Uterus (tissue), 3 donors: ENCODE measurements at regions not wholly inside any gene's neighbourhood (a gene's known extent, or its start where the extent isn't known, plus 50 kb on each side); places are given as distances from the start of the nearest gene placed in this dataset.

Experiments used
- DNase-seq, 2 donors: peaks; one replicate each; pipeline ENCODE4 v3.0.0-alpha.2; 2019 to 2020
- H3K27ac ChIP-seq, 2 donors: fragments of 200-600 bp; sonication (generic); 1 replicate in 1 of 2; 2 replicates in 1 of 2; pipeline ENCODE4 v1.5.1; 2016 to 2018
- H3K27me3 ChIP-seq, 2 donors: fragments of 200-600 bp; sonication (generic); one replicate each; pipeline ENCODE4 v1.5.1; 2018 to 2019; ENCODE audit warnings: control low read depth in 1 of 2
- H3K36me3 ChIP-seq, 2 donors: fragments of 200-600 bp; sonication (generic); one replicate each; pipeline ENCODE4 v1.5.1; 2019; ENCODE audit warnings: control low read depth in 1 of 2
- H3K4me1 ChIP-seq, 2 donors: fragments of 200-600 bp; sonication (generic); one replicate each; pipeline ENCODE4 v1.5.1; 2018 to 2019; ENCODE audit warnings: control low read depth in 1 of 2
- H3K4me3 ChIP-seq, 2 donors: fragments of 200-600 bp; sonication (generic); 1 replicate in 1 of 2; 2 replicates in 1 of 2; pipeline ENCODE4 v1.5.1; 2018 to 2019; ENCODE audit warnings: mild to moderate bottlenecking in 1 of 2
- H3K9me3 ChIP-seq, 2 donors: fragments of 200-600 bp; sonication (generic); one replicate each; pipeline ENCODE4 v1.5.1; 2019; ENCODE audit warnings: control low read depth in 1 of 2
- POLR2A ChIP-seq, 2 donors: fragments of 450-650 bp; IDR thresholded peaks; one replicate each; pipeline ENCODE4 v1.6.1; 2016; ENCODE audit warnings: antibody characterized with exemption in 2 of 2, mild to moderate bottlenecking in 1 of 2, moderate library complexity in 1 of 2
- intact Hi-C: fragments of 100-400 bp; cut with DNase I; formaldehyde crosslinking; loops from one replicate; pipeline ENCODE4 v1.15.1; 2023; ENCODE audit warnings: low total_unique reads
- TF ChIP-seq, protein P1 (sequence below), 4 experiments: fragments of 200-600 bp in 2 of 4; fragments of 450-650 bp in 2 of 4; sonication (generic) in 2 of 4; IDR thresholded peaks; one replicate each; pipeline ENCODE4 v1.5.1; 2016 to 2019; ENCODE audit warnings: antibody characterized with exemption in 4 of 4, mild to moderate bottlenecking in 2 of 4, moderate library complexity in 1 of 4
- donor health status: DM: yes; HTN: yes; CAD: no.

DNA sequence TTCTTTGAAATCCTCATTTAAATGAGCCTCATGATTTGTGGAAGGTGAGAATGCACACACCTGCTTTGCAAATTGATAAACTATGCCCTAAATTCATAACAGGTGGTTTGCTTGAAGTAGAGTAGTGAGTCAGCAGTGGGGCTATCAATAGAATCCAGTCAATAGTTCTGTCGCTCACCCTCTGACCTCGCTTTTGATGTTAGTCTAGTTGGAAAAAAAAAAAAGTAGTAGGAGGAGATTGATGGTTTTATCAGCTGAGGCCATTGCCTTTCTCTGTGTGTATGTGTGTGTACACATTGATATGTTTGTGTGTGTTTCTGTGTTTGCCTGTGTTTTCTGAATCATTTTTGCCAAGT is 267.3 kb downstream of the SNAPC1 start:
- H3K4me3 ChIP-seq, result no peak overlapping the region
- no peaks in the 10 kb centered on the region for H3K36me3 ChIP-seq
- no peak overlapping the region for H3K27ac ChIP-seq
- H3K4me1 ChIP-seq, result no peaks in the 10 kb centered on the region
- no peak for DNase-seq
- intact Hi-C loops, result no loop called here
- H3K9me3 ChIP-seq, result no peaks in the 10 kb centered on the region
- no peak for TF ChIP-seq POLR2A (IDR thresholded peaks at IDR 0.05)
- TF ChIP-seq, protein P1, sequence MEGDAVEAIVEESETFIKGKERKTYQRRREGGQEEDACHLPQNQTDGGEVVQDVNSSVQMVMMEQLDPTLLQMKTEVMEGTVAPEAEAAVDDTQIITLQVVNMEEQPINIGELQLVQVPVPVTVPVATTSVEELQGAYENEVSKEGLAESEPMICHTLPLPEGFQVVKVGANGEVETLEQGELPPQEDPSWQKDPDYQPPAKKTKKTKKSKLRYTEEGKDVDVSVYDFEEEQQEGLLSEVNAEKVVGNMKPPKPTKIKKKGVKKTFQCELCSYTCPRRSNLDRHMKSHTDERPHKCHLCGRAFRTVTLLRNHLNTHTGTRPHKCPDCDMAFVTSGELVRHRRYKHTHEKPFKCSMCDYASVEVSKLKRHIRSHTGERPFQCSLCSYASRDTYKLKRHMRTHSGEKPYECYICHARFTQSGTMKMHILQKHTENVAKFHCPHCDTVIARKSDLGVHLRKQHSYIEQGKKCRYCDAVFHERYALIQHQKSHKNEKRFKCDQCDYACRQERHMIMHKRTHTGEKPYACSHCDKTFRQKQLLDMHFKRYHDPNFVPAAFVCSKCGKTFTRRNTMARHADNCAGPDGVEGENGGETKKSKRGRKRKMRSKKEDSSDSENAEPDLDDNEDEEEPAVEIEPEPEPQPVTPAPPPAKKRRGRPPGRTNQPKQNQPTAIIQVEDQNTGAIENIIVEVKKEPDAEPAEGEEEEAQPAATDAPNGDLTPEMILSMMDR (IDR thresholded peaks at IDR 0.05), result no peak
- H3K27me3 ChIP-seq, result no peaks in the 10 kb centered on the region

DNA sequence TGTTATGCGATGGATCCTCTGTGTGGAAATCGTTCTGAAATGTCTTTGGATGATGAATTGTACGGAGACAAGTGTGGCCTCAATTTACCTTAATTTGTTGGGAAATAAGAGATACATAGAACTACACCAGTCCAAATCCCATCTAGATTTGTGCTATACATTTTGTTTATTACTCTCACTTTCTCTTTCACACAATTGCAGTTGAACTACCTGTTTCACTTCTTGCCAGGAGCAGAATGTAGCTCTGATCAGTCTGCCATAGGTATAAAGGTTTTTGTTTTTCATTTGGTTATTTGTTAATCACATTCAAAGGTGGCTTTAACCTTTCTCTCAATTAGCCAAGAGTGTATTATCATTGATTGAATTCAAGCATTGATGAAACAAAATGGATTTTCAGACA is 268.2 kb downstream of the SNAPC1 start:
- Histone ChIP-seq H3K4me3 (no peak overlapping the region), H3K36me3 (no peaks in the 10 kb centered on the region), H3K9me3 (no peaks in the 10 kb centered on the region), H3K27ac (no peak overlapping the region), H3K4me1 (no peaks in the 10 kb centered on the region), H3K27me3 (no peaks in the 10 kb centered on the region)
- DNase-seq, result no peak
- intact Hi-C loops, result no loop called here
- TF ChIP-seq, protein P1 (IDR thresholded peaks at IDR 0.05), result no peak
- TF ChIP-seq POLR2A (IDR thresholded peaks at IDR 0.05), result no peak

DNA sequence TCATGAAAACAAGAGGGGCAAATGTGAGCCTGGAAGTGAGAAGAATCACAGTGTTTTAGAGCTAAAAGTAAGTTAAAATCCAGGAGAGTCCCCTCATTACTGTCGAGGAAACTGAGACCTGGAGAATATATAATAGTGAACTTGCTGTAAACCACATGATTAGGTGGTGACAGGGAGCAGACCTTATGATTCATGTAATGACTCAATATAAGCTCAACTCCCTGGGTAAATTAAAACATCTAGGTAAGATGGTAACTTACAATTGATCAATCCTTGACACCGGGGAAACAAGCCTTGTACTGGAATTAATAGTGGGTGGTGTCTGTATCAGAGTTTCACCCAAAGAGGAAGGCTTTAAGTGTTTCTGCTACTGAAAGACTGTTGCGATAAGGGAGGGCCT is 269.3 kb downstream of the SNAPC1 start:
- H3K4me3 ChIP-seq, result no peak overlapping the region
- no peak overlapping the region for H3K27ac ChIP-seq
- H3K27me3 ChIP-seq, result no peaks in the 10 kb centered on the region
- no peaks in the 10 kb centered on the region for H3K4me1 ChIP-seq
- no peak for TF ChIP-seq POLR2A (IDR thresholded peaks at IDR 0.05)
- TF ChIP-seq, protein P1 (IDR thresholded peaks at IDR 0.05), result no peak
- H3K9me3 ChIP-seq, result no peaks in the 10 kb centered on the region
- intact Hi-C loops, result no loop called here
- no peaks in the 10 kb centered on the region for H3K36me3 ChIP-seq
- DNase-seq, result no peak

DNA sequence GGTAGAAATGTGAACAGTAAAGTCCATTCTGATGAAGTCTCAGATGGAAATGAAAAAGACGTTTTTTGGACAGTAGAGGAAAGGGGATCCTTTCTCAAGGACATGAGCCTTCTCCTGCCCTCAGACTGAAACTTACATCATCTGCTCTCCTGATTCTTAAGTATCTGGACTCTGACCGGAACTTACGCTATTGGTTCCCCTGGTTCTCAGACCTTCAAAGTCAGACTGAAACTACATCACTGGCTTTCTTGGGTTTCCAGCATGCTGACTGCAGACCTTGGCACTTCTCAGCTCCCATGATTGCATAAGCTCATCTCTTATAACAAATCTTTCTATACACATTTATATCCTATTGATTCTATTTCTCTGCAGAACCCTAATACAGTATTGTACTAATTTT is 291.0 kb downstream of the SNAPC1 start:
- Histone ChIP-seq H3K4me3 (no peak overlapping the region), H3K27ac (no peak overlapping the region), H3K4me1 (no peaks in the 10 kb centered on the region), H3K27me3 (no peaks in the 10 kb centered on the region), H3K36me3 (no peaks in the 10 kb centered on the region), H3K9me3 (no peaks in the 10 kb centered on the region)
- intact Hi-C loops, result no loop called here
- TF ChIP-seq, protein P1 (IDR thresholded peaks at IDR 0.05), result no peak
- DNase-seq, result no peak

DNA sequence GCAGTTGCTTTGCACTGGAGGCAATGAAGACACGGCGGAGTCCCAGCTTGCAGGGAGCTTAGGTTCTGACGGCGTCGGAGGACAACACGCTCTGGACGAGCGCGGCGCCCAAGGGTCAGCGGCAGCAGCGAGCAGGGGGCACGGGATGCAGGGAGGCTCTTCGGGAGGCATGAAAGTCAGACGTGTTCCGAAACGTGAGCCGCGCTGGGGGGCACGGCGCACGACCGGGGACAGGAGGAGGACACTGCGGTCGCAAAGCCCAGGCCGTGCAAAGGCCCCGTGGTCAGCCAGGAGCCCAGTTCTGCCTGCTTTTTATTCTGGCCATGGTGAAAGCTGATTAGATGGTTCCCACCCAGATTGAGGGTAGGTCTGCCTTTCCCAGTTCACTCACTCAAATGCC is 294.6 kb downstream of the SNAPC1 start:
- Histone ChIP-seq H3K36me3 (no peaks in the 10 kb centered on the region), H3K27me3 (no peaks in the 10 kb centered on the region), H3K27ac (no peak overlapping the region), H3K4me1 (no peaks in the 10 kb centered on the region), H3K9me3 (no peaks in the 10 kb centered on the region), H3K4me3 (no peak overlapping the region)
- no peak for DNase-seq
- TF ChIP-seq, protein P1 (IDR thresholded peaks at IDR 0.05), result no peak
- no peak for TF ChIP-seq POLR2A (IDR thresholded peaks at IDR 0.05)
- intact Hi-C loops, result no loop called here
